Esophagus muscularis mucosa (tissue), 4 donors: ENCODE measurements at regions not wholly inside any gene's neighbourhood (a gene's known extent, or its start where the extent isn't known, plus 50 kb on each side); places are given as distances from the start of the nearest gene placed in this dataset.

Source experiments
- CTCF ChIP-seq, 3 experiments: fragments of 200-600 bp in 2 of 3; fragments of 450-650 bp in 1 of 3; sonication (generic) in 2 of 3; IDR thresholded peaks; one replicate each; pipeline ENCODE4 v1.5.1; 2017 to 2019; ENCODE audit warnings: antibody characterized with exemption in 3 of 3, mild to moderate bottlenecking in 2 of 3, moderate library complexity in 1 of 3
- EP300 ChIP-seq: sonication (generic); formaldehyde crosslinking; IDR thresholded peaks from one replicate; pipeline ENCODE4 v1.6.1; 2017; ENCODE audit warnings: antibody characterized with exemption
- POLR2A ChIP-seq: fragments of 450-650 bp; IDR thresholded peaks from one replicate; pipeline ENCODE4 v1.6.1; 2017; ENCODE audit warnings: antibody characterized with exemption, moderate library complexity, mild to moderate bottlenecking, low read depth
- POLR2AphosphoS5 ChIP-seq, 2 donors: sonication (generic); formaldehyde crosslinking; IDR thresholded peaks; one replicate each; pipeline ENCODE4 v1.6.1; 2017; ENCODE audit warnings: antibody characterized with exemption in 2 of 2

- no peak for TF ChIP-seq POLR2AphosphoS5 (IDR thresholded peaks at IDR 0.05)
- TF ChIP-seq CTCF (IDR thresholded peaks at IDR 0.05), result no peak
- TF ChIP-seq POLR2A, result no peak
- TF ChIP-seq EP300, result no peak
Measured at GRCh38 chr10:57925045-57925444, 342.6 kb downstream of the IPMK start.
